Motor neuron (in vitro differentiated cells): ENCODE measurements at regions not wholly inside any gene's neighbourhood (a gene's known extent, or its start where the extent isn't known, plus 50 kb on each side); places are given as distances from the start of the nearest gene placed in this dataset.

Experiments used
- ATAC-seq, 8 experiments: fragments of 200-7000 bp; cut with Tn5 transposase; replicated peaks in 6 of 8; 2 replicates each; pipeline ENCODE4 v1.8.0; 2021; ENCODE audit warnings: mild to moderate bottlenecking in 8 of 8, moderate library complexity in 8 of 8
- H3K27ac ChIP-seq, 2 donors: fragments of 250-450 bp; sonication (Bioruptor Pico); 2 replicates each; pipeline ENCODE4 v1.9.0; 2021; ENCODE audit warnings: antibody characterized with exemption in 2 of 2, mild to moderate bottlenecking in 2 of 2, moderate library complexity in 1 of 2
- H3K4me1 ChIP-seq, 2 donors: fragments of 250-450 bp; sonication (Bioruptor Pico); replicated peaks in 1 of 2; 2 replicates each; pipeline ENCODE4 v1.6.1; 2021; ENCODE audit warnings: antibody characterized with exemption in 2 of 2, mild to moderate bottlenecking in 2 of 2, moderate library complexity in 1 of 2
- H3K4me3 ChIP-seq, 5 donors: fragments of 250-450 bp; sonication (Bioruptor Pico); 2 replicates each; pipeline ENCODE4 v1.9.0; 2021; ENCODE audit warnings: antibody characterized with exemption in 5 of 5, mild to moderate bottlenecking in 5 of 5, moderate library complexity in 4 of 5
- WGBS, 10 experiments: fragments of 450-650 bp; shearing (Covaris generic); methylation state at CpG; one replicate each; pipeline ENCODE4 v1.0.0; 2022; 5-methylcytosine and 5-hydroxymethylcytosine counted together
- in situ Hi-C, 9 experiments: fragments of 400-800 bp; cut with MboI; loops; one replicate each; pipeline ENCODE4 v1.15.0; 2021; ENCODE audit warnings: low sequenced_read_pairs in 9 of 9, low pct_unique_long_range_greater_than_20kb in 2 of 9; ENCODE audit not compliant: unreplicated experiment in 9 of 9

DNA sequence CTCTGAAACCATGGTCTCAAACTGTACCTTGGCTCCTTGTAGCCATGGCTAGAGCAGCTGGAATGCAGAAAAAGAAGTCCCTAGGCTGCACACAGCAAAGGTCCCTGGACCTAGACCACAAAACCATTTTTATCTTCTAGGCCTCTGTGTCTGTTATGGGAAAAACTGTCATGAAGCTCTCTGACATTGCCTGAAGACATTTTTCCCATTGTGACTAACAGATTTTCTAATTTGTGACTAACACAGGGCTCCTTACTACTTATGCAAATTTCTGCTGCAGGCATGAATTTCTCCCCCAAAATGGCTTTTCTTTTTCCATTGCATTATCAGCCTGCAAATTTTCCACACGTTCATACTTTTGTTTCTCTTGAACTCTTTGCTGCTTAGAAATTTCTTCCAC is 470.4 kb downstream of the KDM5D start:
- WGBS, 10 experiments, result 0 to 80% (median 14%) methylated on average over 1 of the region's 1 CpG; no CpG with 5 or more reads in 7 of the 10 experiments
- no peak overlapping the region for H3K4me3 ChIP-seq
- no peaks in the 10 kb centered on the region for H3K4me1 ChIP-seq
- peak in 1 of 8 experiments; percentile 69 for ATAC-seq
- in situ Hi-C loops, result no loop called here
- H3K27ac ChIP-seq, result no peak overlapping the region

DNA sequence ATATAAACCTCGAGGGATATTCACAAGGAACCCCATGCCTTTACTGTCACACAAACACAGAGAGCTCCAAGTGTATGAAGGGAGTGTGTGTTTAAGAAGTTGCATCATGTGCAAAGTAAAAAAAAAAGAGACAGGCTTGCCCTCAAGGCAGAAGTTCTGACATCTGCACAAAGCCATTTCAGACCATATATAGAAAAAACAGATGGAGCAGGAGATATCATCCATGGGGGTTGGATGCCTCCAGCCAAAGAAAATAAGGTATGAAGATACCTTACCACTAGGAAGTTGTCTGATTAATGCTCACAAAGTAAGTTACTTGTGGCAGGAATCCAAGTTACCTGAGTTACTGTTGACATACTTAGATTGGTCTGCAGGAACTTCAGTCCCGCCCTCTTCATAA is 476.2 kb downstream of the KDM5D start:
- in situ Hi-C loops, result no loop called here
- 0 to 100% (median 80%) methylated on average over 1 of the region's 2 CpGs; no CpG with 5 or more reads in 7 of the 10 experiments for WGBS, 10 experiments
- no peak overlapping the region for H3K27ac ChIP-seq
- H3K4me1 ChIP-seq, result no peaks in the 10 kb centered on the region
- ATAC-seq, result peak in 3 of 8 experiments; percentile 78 to 96 (median 86)
- no peak overlapping the region for H3K4me3 ChIP-seq

- 0% methylated on average over 1 of the region's 2 CpGs; no CpG with 5 or more reads in 9 of the 10 experiments for WGBS, 10 experiments
- Histone ChIP-seq H3K4me1 (no peaks in the 10 kb centered on the region), H3K4me3 (no peak overlapping the region), H3K27ac (no peak overlapping the region)
- in situ Hi-C loops, result no loop called here
- ATAC-seq, result no peak
Observed at GRCh38 chrY:19265404-19265803, 479.1 kb downstream of the KDM5D start.

DNA sequence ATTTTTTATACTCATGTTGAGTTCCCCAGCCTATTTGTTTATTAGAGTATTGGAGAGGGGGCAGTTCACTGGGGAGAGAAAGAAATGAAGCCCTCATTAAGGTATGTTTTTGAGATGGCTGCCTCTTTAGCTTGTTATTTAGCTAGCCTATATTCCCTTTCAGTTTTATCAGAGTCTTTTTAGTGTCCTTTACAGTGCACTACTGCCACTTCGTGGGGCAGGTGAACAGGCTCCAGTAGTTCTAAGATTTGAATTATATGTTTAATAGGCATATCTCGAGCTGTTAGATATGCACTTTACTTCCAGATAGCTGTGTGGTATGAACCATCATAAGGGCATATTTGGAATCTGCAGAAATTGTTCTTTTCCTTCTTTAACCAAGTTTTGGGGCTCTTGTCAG is 482.2 kb downstream of the KDM5D start:
- in situ Hi-C loops, result no loop called here
- 20 to 40% methylated on average over 1 of the region's 2 CpGs; no CpG with 5 or more reads in 8 of the 10 experiments for WGBS, 10 experiments
- ATAC-seq, result peak in 1 of 8 experiments; percentile 33
- Histone ChIP-seq H3K27ac (no peak overlapping the region), H3K4me3 (no peak overlapping the region), H3K4me1 (no peaks in the 10 kb centered on the region)

- ATAC-seq, result no peak
- in situ Hi-C loops, result loop anchor here in 1 of 9 experiments (25.0 kb wide), 1 partner anchor 120 kb away; no protein-coding TSS in a partner anchor
Observed at GRCh38 chrY:19232276-19232994, 458.9 kb upstream of the HSFY2 start.

DNA sequence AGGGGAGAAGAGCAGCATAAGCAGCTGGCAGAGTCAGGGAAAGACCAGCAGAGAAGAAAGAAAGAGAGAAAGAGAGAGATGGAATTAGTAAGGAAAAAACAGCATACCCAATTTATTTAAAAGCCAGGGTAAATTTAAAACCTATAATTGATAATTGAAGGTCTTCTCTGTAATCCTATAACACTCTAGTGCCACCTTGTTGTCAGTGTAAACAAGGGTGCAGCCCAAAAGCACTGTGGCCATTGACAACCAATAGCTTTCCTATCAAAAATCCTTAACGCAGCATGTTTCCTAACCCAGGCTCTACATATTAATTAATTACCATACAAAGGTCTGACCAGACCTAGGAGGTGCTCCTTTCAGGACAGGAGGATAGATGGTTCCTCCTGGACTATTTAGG is 447.2 kb upstream of the HSFY2 start:
- Histone ChIP-seq H3K4me1 (no peaks in the 10 kb centered on the region), H3K27ac (no peak overlapping the region), H3K4me3 (no peak overlapping the region)
- ATAC-seq, result no peak
- in situ Hi-C loops, result no loop called here
- WGBS, 10 experiments, result 83% methylated on average over 1 of the region's 1 CpG; no CpG with 5 or more reads in 9 of the 10 experiments

More at GRCh38 chrY:19232276-19232994, 458.9 kb upstream of the HSFY2 start:
- Histone ChIP-seq H3K4me1 (no peaks in the 10 kb centered on the region), H3K27ac (no peak overlapping the region), H3K4me3 (no peak overlapping the region)
- WGBS, 10 experiments, result 0% methylated on average over 3 of the region's 9 CpGs; no CpG with 5 or more reads in 9 of the 10 experiments

DNA sequence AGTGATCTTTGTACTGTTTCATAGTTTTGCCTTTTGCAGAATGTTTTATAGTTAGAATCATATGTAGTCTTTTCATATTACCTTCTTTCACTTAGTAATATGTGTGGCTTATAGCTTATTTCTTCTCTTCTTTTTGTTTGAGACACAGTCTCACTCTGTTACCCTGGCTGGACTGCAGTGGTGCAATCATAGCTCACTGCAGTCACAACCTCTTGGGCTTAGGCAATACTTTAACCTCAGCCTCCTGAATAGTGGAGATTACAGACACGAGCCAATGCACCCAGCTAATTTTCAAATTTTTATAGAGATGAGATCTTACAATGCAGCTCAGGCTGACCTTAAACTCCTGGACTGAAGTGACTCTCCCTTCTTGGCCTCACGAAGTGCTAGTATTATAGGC is 435.4 kb upstream of the HSFY2 start:
- ATAC-seq, result no peak
- Histone ChIP-seq H3K27ac (no peak overlapping the region), H3K4me3 (no peak overlapping the region), H3K4me1 (no peaks in the 10 kb centered on the region)
- 0 to 87% (median 10%) methylated on average over 1 to 2 of the region's 2 CpGs; no CpG with 5 or more reads in 6 of the 10 experiments for WGBS, 10 experiments
- in situ Hi-C loops, result no loop called here

GRCh38 chrY:19207048-19207447 is 433.5 kb upstream of the HSFY2 start:
- in situ Hi-C loops, result no loop called here
- Histone ChIP-seq H3K27ac (no peak overlapping the region), H3K4me1 (no peaks in the 10 kb centered on the region), H3K4me3 (no peak overlapping the region)
- ATAC-seq, result no peak
- WGBS, 10 experiments, result no CpG with 5 or more reads among the region's 1 CpG

DNA sequence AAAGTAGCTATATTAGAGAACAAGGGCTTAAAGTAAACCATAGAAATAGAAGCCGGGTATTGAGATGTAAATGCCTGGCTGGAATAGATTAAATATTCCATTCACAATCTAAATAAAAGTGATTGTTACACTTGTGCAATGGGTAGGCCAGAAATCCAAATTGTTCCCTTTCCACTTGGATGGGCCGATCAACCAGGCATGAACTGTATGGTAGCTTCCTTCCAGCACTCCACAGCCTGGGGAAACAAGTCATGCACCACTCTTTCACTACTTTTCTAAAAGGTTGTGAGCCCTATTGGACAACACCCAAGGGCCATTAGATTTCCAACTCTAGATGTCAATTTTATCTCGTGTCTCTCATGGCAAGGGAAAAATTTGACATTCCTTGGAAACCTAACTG is 407.3 kb upstream of the HSFY2 start:
- H3K4me3 ChIP-seq, result no peak overlapping the region
- WGBS, 10 experiments, result 0 to 100% (median 83%) methylated on average over 1 of the region's 3 CpGs; no CpG with 5 or more reads in 7 of the 10 experiments
- peak in 2 of 8 experiments; percentile 50 to 70 for ATAC-seq
- H3K27ac ChIP-seq, result no peak overlapping the region
- in situ Hi-C loops, result no loop called here
- no peaks in the 10 kb centered on the region for H3K4me1 ChIP-seq

GRCh38 chrY:19168202-19168565 is 394.6 kb upstream of the HSFY2 start:
- H3K4me3 ChIP-seq, result no peak overlapping the region
- no peaks in the 10 kb centered on the region for H3K4me1 ChIP-seq
- no peak overlapping the region for H3K27ac ChIP-seq
- in situ Hi-C loops, result loop anchor here in 1 of 9 experiments (25.0 kb wide), 1 partner anchor 194 kb away; no protein-coding TSS in a partner anchor
- 93% methylated on average over 3 of the region's 5 CpGs; no CpG with 5 or more reads in 9 of the 10 experiments for WGBS, 10 experiments
- no peak for ATAC-seq

GRCh38 chrY:19167319-19168201 is 394.0 kb upstream of the HSFY2 start:
- WGBS, 10 experiments, result 60 to 100% (median 75%) methylated on average over 1 to 4 of the region's 13 CpGs; no CpG with 5 or more reads in 6 of the 10 experiments
- peak in 4 of 8 experiments; percentile 15 to 61 (median 44) for ATAC-seq
- in situ Hi-C loops, result loop anchor here in 1 of 9 experiments (25.0 kb wide), 1 partner anchor 195 kb away; no protein-coding TSS in a partner anchor
- Histone ChIP-seq H3K4me1 (no peaks in the 10 kb centered on the region), H3K4me3 (no peak overlapping the region), H3K27ac (no peak overlapping the region)

- Histone ChIP-seq H3K27ac (no peak overlapping the region), H3K4me3 (no peak overlapping the region), H3K4me1 (no peaks in the 10 kb centered on the region)
- no peak for ATAC-seq
- WGBS, 10 experiments, result 0 to 100% (median 82%) methylated on average over 1 to 2 of the region's 4 CpGs; no CpG with 5 or more reads in 7 of the 10 experiments
- in situ Hi-C loops, result no loop called here
Observed at GRCh38 chrY:19148783-19149182, 375.2 kb upstream of the HSFY2 start.

- 0% methylated on average over 1 of the region's 1 CpG; no CpG with 5 or more reads in 8 of the 10 experiments for WGBS, 10 experiments
- Histone ChIP-seq H3K4me3 (no peak overlapping the region), H3K4me1 (no peaks in the 10 kb centered on the region), H3K27ac (no peak overlapping the region)
- in situ Hi-C loops, result no loop called here
- peak in 1 of 8 experiments; percentile 22 for ATAC-seq
Observed at GRCh38 chrY:19146296-19146695, 372.8 kb upstream of the HSFY2 start.
